ENCODE measurements at regions not wholly inside any gene's neighbourhood (a gene's known extent, or its start where the extent isn't known, plus 50 kb on each side); places are given as distances from the start of the nearest gene placed in this dataset.

DNA sequence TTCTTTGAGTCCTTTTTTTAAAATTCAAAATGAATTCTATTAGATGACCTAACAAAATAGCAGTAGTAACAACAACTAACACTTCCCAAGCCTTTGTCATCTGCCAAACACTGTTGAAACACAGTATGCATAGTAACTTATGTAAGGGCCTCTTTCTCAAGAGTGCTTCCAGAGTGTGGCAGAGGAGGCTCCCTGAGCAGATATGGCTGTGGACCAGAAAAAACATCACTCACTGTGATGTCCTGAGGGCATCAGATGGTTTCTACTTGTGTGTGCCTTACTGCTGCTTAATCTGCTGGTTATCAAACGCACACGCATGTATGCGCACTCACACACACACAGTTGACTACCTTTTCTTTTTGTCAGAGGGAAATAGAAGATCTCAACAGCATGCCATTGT lies 110.8 kb downstream of the DLEU7 start:
- DNase-seq (ENCODE audit: extremely low read depth, low read depth), result no peak
- H3K4me3 ChIP-seq (replicated peaks; ENCODE audit: low read depth, low read length), result no peak overlapping the region
- TF ChIP-seq, protein P1, sequence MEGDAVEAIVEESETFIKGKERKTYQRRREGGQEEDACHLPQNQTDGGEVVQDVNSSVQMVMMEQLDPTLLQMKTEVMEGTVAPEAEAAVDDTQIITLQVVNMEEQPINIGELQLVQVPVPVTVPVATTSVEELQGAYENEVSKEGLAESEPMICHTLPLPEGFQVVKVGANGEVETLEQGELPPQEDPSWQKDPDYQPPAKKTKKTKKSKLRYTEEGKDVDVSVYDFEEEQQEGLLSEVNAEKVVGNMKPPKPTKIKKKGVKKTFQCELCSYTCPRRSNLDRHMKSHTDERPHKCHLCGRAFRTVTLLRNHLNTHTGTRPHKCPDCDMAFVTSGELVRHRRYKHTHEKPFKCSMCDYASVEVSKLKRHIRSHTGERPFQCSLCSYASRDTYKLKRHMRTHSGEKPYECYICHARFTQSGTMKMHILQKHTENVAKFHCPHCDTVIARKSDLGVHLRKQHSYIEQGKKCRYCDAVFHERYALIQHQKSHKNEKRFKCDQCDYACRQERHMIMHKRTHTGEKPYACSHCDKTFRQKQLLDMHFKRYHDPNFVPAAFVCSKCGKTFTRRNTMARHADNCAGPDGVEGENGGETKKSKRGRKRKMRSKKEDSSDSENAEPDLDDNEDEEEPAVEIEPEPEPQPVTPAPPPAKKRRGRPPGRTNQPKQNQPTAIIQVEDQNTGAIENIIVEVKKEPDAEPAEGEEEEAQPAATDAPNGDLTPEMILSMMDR (IDR thresholded peaks at IDR 0.05; ENCODE audit: low read depth, low read length, missing control alignments), result no peak

DNA sequence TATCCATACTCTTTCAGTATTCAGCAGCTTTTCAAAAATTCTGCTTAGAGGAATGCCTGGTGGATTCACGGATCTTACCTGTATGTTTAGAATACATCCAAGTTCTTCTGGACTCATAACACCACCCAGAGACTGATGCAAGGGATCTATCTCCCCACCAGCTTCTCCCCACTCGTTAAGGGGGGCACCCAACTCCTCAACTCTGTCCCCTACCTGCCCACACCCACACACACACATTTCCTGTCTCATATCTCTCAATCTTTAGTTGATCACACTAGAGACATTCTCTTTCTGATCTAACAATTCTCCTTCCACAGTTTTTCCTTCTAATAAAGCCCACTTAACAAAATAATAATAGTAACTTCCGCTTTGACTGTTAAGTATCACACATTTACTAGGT lies 110.1 kb downstream of the DLEU7 start:
- no peak for DNase-seq (ENCODE audit: extremely low read depth, low read depth)
- H3K4me3 ChIP-seq (replicated peaks; ENCODE audit: low read depth, low read length), result no peak overlapping the region
- TF ChIP-seq, protein P1 (IDR thresholded peaks at IDR 0.05; ENCODE audit: low read depth, low read length, missing control alignments), result no peak

DNA sequence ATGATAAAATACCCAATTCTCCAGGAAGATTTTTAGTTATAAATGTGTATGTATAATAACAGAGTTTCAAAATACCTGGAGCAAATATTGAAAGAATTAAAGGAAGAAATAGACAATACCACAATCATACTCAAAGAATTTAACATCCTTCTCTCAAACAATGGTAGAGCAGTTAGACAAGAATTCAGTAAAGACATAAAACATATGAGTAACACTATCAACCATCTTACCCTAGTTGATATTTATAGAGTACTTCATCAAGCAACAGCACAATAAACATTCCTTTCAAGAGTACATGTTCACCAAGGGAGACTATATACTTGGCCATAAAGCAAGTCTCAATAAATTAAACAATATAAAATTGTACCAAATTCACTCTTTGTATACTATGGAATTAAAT lies 108.4 kb downstream of the DLEU7 start:
- DNase-seq (ENCODE audit: extremely low read depth, low read depth), result no peak
- H3K4me3 ChIP-seq (replicated peaks; ENCODE audit: low read depth, low read length), result no peak overlapping the region
- TF ChIP-seq, protein P1 (IDR thresholded peaks at IDR 0.05; ENCODE audit: low read depth, low read length, missing control alignments), result no peak

DNA sequence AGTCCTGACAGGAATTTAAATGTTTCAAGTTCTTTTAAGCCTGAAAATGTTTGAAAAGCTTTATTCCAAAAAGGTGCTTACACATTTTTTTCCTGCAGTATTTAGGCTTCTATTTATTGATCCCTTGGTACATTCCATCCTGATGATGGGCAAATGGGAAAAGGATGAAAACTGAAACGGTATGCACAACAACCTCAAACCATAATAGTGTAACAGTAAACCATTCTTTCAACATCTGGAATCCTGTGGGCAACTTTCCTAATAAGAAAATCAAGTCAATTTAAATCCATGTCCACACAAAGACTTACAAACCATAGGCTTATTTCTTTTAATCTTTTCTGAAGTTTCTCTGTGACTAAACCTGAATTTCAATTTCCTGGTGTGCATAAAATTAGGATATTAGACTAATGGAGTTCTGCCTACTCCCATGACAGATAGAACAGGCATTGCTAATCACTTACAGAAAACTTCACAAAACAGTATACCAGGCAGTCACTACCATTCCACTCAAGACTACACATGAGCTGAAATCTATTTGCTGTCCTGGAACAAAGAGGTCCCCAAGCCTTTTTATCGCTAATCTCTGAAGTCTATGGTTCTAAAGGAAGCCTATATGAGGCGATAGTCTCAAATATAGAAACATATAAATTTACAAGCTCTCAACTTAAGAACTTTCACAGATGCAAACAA lies 103.3 kb downstream of the DLEU7 start:
- no peak for DNase-seq (ENCODE audit: extremely low read depth, low read depth)
- TF ChIP-seq, protein P1 (IDR thresholded peaks at IDR 0.05; ENCODE audit: low read depth, low read length, missing control alignments), result no peak
- no peak overlapping the region for H3K4me3 ChIP-seq (replicated peaks; ENCODE audit: low read depth, low read length)

DNA sequence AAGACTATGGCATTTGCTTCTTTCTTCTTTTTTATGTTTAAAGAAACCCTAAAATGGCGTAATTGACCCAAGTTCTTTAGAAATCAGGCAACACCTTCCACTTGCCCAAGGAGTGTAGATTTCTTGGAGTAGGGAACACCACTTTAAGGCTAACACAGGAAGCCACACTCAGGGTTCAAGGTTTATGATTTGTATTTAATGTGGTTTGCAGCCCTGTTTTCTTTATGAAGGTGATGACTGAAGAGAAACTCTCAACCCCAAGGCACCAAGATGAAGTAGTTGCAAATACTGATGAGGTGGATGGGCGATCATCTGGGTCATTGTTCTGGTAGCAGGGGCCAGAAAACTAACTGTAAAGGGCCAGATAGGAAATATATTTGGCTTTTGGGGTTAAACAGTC lies 101.1 kb downstream of the DLEU7 start:
- no peak for DNase-seq (ENCODE audit: extremely low read depth, low read depth)
- TF ChIP-seq, protein P1 (IDR thresholded peaks at IDR 0.05; ENCODE audit: low read depth, low read length, missing control alignments), result no peak
- H3K4me3 ChIP-seq (replicated peaks; ENCODE audit: low read depth, low read length), result no peak overlapping the region

DNA sequence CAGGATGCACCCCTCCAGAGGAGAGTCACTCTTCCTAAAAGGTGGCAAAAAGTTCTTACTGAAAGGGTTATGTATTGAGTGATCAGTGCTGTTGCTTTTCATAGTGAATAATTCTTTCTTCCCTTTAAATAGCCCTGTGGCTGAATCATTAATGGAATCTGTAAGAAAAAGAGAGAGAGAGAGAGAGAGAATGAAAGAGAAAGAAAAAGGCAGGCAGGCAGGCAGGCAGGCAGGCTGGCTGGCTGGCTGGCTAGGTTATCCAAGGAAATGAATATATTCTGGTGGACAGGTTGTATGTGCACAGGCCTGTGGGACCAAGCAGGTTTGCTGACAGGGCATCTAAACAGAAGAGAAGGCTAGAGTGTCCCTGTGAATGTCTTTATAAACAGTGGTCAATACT lies 100.5 kb downstream of the DLEU7 start:
- no peak overlapping the region for H3K4me3 ChIP-seq (replicated peaks; ENCODE audit: low read depth, low read length)
- TF ChIP-seq, protein P1 (IDR thresholded peaks at IDR 0.05; ENCODE audit: low read depth, low read length, missing control alignments), result no peak
- DNase-seq (ENCODE audit: extremely low read depth, low read depth), result no peak
